CD8-positive, alpha-beta memory T cell (primary cell): ENCODE measurements at regions not wholly inside any gene's neighbourhood (a gene's known extent, or its start where the extent isn't known, plus 50 kb on each side); places are given as distances from the start of the nearest gene placed in this dataset.

Experiments
- CTCF ChIA-PET: fragments of 350-600 bp; sonication (Branson Sonifier 250); formaldehyde crosslinking; loops from one replicate; lab custom pipeline; 2021; ENCODE audit warnings: antibody characterized with exemption; lab: Charles Lee
- POLR2A ChIA-PET: fragments of 350-600 bp; sonication (Branson Sonifier 250); formaldehyde crosslinking; loops from one replicate; lab custom pipeline; 2021; ENCODE audit warnings: antibody characterized with exemption; lab: Charles Lee
- DNase-seq, 5 donors: peaks; one replicate each; pipeline versions ENCODE4 v3.0.0 to v3.0.0-alpha.2; 2020 to 2022; ENCODE audit warnings: mixed read lengths in 1 of 5
- H3K27ac ChIP-seq: one replicate; pipeline ENCODE4 v1.7.0; 2013; ENCODE audit warnings: low read depth, mild to moderate bottlenecking, low read length, moderate library complexity
- H3K27me3 ChIP-seq: 2 replicates; pipeline ENCODE4 v1.7.0; 2013; ENCODE audit warnings: low read length, mild to moderate bottlenecking; ENCODE audit not compliant: insufficient read depth, poor library complexity, severe bottlenecking
- H3K36me3 ChIP-seq: 2 replicates; pipeline ENCODE4 v1.7.0; 2013; ENCODE audit warnings: mild to moderate bottlenecking, low read length, moderate library complexity; ENCODE audit not compliant: insufficient read depth
- H3K4me1 ChIP-seq: 2 replicates; pipeline ENCODE4 v1.7.0; 2013; ENCODE audit warnings: mild to moderate bottlenecking, low read length, moderate library complexity; ENCODE audit not compliant: insufficient read depth
- H3K4me3 ChIP-seq: 2 replicates; pipeline ENCODE4 v1.7.0; 2013; ENCODE audit warnings: mild to moderate bottlenecking, low read length
- H3K9me3 ChIP-seq: 2 replicates; pipeline ENCODE4 v1.7.0; 2013; ENCODE audit warnings: mild to moderate bottlenecking, low read length
- H3K27ac Mint-ChIP-seq, 8 donors: one replicate each; pipeline ENCODE4 v1.8.0; 2020 to 2021; ENCODE audit warnings: mixed read lengths in 8 of 8, mild to moderate bottlenecking in 6 of 8, inconsistent platforms in 3 of 8, moderate library complexity in 3 of 8
- H3K27me3 Mint-ChIP-seq, 2 donors: one replicate each; pipeline ENCODE4 v1.8.0; 2020 to 2021; ENCODE audit warnings: mixed read lengths in 2 of 2, mild to moderate bottlenecking in 1 of 2, moderate library complexity in 1 of 2
- H3K36me3 Mint-ChIP-seq, 3 donors: one replicate each; pipeline ENCODE4 v1.8.0; 2020 to 2021; ENCODE audit warnings: mixed read lengths in 3 of 3, inconsistent platforms in 1 of 3, mild to moderate bottlenecking in 1 of 3
- H3K4me1 Mint-ChIP-seq, 3 donors: one replicate each; pipeline ENCODE4 v1.8.0; 2020 to 2021; ENCODE audit warnings: mixed read lengths in 3 of 3, inconsistent platforms in 1 of 3, mild to moderate bottlenecking in 1 of 3
- H3K4me3 Mint-ChIP-seq, 7 donors: one replicate each; pipeline ENCODE4 v1.8.0; 2020 to 2021; ENCODE audit warnings: mixed read lengths in 7 of 7, mild to moderate bottlenecking in 6 of 7, moderate library complexity in 4 of 7, inconsistent platforms in 2 of 7
- H3K9me3 Mint-ChIP-seq, 5 donors: one replicate each; pipeline ENCODE4 v1.8.0; 2020 to 2022; ENCODE audit warnings: mixed read lengths in 5 of 5, mild to moderate bottlenecking in 3 of 5, moderate library complexity in 2 of 5, inconsistent platforms in 1 of 5

GRCh38 chr11:101738452-101738851 lies 154.6 kb upstream of the TRPC6 start:
- Histone ChIP-seq H3K4me1 (no peaks in the 10 kb centered on the region), H3K27ac (no peak overlapping the region), H3K4me3 (no peak overlapping the region), H3K27me3 (no peaks in the 10 kb centered on the region), H3K36me3 (no peaks in the 10 kb centered on the region), H3K9me3 (no peaks in the 10 kb centered on the region)
- H3K27me3 Mint-ChIP-seq = peaks cover 0 to 2% of the 10 kb centered on the region in 2 donors
- DNase-seq = no peak
- H3K4me1 Mint-ChIP-seq = no peaks in the 10 kb centered on the region
- CTCF ChIA-PET = no interaction called here
- POLR2A ChIA-PET = no interaction called here
- no peak overlapping the region for H3K27ac Mint-ChIP-seq
- H3K9me3 Mint-ChIP-seq = peaks cover 0 to 7% (median 0%) of the 10 kb centered on the region in 5 donors
- H3K4me3 Mint-ChIP-seq = no peak overlapping the region
- no peaks in the 10 kb centered on the region for H3K36me3 Mint-ChIP-seq

- Histone ChIP-seq H3K27me3 (no peaks in the 10 kb centered on the region), H3K4me3 (no peak overlapping the region), H3K27ac (no peak overlapping the region), H3K9me3 (no peaks in the 10 kb centered on the region), H3K4me1 (no peaks in the 10 kb centered on the region), H3K36me3 (no peaks in the 10 kb centered on the region)
- Mint-ChIP-seq H3K27me3 (no peaks in the 10 kb centered on the region), H3K9me3 (peaks cover 0 to 2% (median 0%) of the 10 kb centered on the region in 5 donors), H3K27ac (no peak overlapping the region), H3K36me3 (no peaks in the 10 kb centered on the region), H3K4me3 (no peak overlapping the region), H3K4me1 (no peaks in the 10 kb centered on the region)
- no peak for DNase-seq
- CTCF ChIA-PET = no interaction called here
- POLR2A ChIA-PET = no interaction called here
These were observed 145.7 kb upstream of the TRPC6 start for GRCh38 chr11:101729406-101730078.

GRCh38 chr11:101727451-101727850 lies 143.6 kb upstream of the TRPC6 start:
- no peaks in the 10 kb centered on the region for H3K27me3 ChIP-seq
- ChIA-PET POLR2A (no interaction called here), CTCF (no interaction called here)
- H3K4me3 ChIP-seq = no peak overlapping the region
- no peak overlapping the region for H3K27ac ChIP-seq
- no peaks in the 10 kb centered on the region for H3K4me1 Mint-ChIP-seq
- DNase-seq = no peak
- H3K36me3 Mint-ChIP-seq = no peaks in the 10 kb centered on the region
- H3K27ac Mint-ChIP-seq = no peak overlapping the region
- H3K4me3 Mint-ChIP-seq = no peak overlapping the region
- H3K9me3 Mint-ChIP-seq = peaks cover 0 to 2% (median 0%) of the 10 kb centered on the region in 5 donors
- H3K4me1 ChIP-seq = no peaks in the 10 kb centered on the region
- H3K36me3 ChIP-seq = no peaks in the 10 kb centered on the region
- H3K9me3 ChIP-seq = no peaks in the 10 kb centered on the region
- no peaks in the 10 kb centered on the region for H3K27me3 Mint-ChIP-seq

GRCh38 chr11:101726988-101727387 lies 143.2 kb upstream of the TRPC6 start:
- no peaks in the 10 kb centered on the region for H3K4me1 Mint-ChIP-seq
- no peak overlapping the region for H3K27ac Mint-ChIP-seq
- Histone ChIP-seq H3K9me3 (no peaks in the 10 kb centered on the region), H3K27me3 (no peaks in the 10 kb centered on the region), H3K4me1 (no peaks in the 10 kb centered on the region), H3K36me3 (no peaks in the 10 kb centered on the region), H3K27ac (no peak overlapping the region), H3K4me3 (no peak overlapping the region)
- no peak for DNase-seq
- no peaks in the 10 kb centered on the region for H3K36me3 Mint-ChIP-seq
- peaks cover 0 to 2% (median 0%) of the 10 kb centered on the region in 5 donors for H3K9me3 Mint-ChIP-seq
- ChIA-PET POLR2A (no interaction called here), CTCF (no interaction called here)
- H3K4me3 Mint-ChIP-seq = no peak overlapping the region
- H3K27me3 Mint-ChIP-seq = no peaks in the 10 kb centered on the region

- Mint-ChIP-seq H3K4me3 (no peak overlapping the region), H3K9me3 (peaks cover 0 to 2% (median 0%) of the 10 kb centered on the region in 5 donors), H3K36me3 (no peaks in the 10 kb centered on the region), H3K27me3 (no peaks in the 10 kb centered on the region), H3K27ac (no peak overlapping the region), H3K4me1 (no peaks in the 10 kb centered on the region)
- H3K4me1 ChIP-seq = no peaks in the 10 kb centered on the region
- CTCF ChIA-PET = no interaction called here
- H3K27ac ChIP-seq = no peak overlapping the region
- H3K4me3 ChIP-seq = no peak overlapping the region
- no peaks in the 10 kb centered on the region for H3K27me3 ChIP-seq
- DNase-seq = no peak
- no peaks in the 10 kb centered on the region for H3K9me3 ChIP-seq
- no peaks in the 10 kb centered on the region for H3K36me3 ChIP-seq
- POLR2A ChIA-PET = no interaction called here
These were observed 139.6 kb upstream of the TRPC6 start for GRCh38 chr11:101723371-101723770.

- H3K27ac Mint-ChIP-seq = no peak overlapping the region
- POLR2A ChIA-PET = no interaction called here
- no peak overlapping the region for H3K27ac ChIP-seq
- no peaks in the 10 kb centered on the region for H3K27me3 ChIP-seq
- H3K36me3 ChIP-seq = no peaks in the 10 kb centered on the region
- no peaks in the 10 kb centered on the region for H3K27me3 Mint-ChIP-seq
- no peaks in the 10 kb centered on the region for H3K36me3 Mint-ChIP-seq
- DNase-seq = no peak
- no peak overlapping the region for H3K4me3 Mint-ChIP-seq
- H3K4me1 ChIP-seq = no peaks in the 10 kb centered on the region
- H3K9me3 Mint-ChIP-seq = peaks cover 0 to 2% (median 0%) of the 10 kb centered on the region in 5 donors
- no peaks in the 10 kb centered on the region for H3K9me3 ChIP-seq
- no peaks in the 10 kb centered on the region for H3K4me1 Mint-ChIP-seq
- CTCF ChIA-PET = no interaction called here
- no peak overlapping the region for H3K4me3 ChIP-seq
These were observed 137.5 kb upstream of the TRPC6 start for GRCh38 chr11:101721270-101721669.

- Mint-ChIP-seq H3K9me3 (peaks cover 0 to 3% (median 0%) of the 10 kb centered on the region in 5 donors), H3K4me1 (no peaks in the 10 kb centered on the region)
These were observed 134.6 kb upstream of the TRPC6 start for GRCh38 chr11:101718402-101718801.

GRCh38 chr11:101717619-101718018 lies 133.8 kb upstream of the TRPC6 start:
- H3K27me3 ChIP-seq = no peaks in the 10 kb centered on the region
- H3K36me3 Mint-ChIP-seq = no peaks in the 10 kb centered on the region
- H3K27me3 Mint-ChIP-seq = no peaks in the 10 kb centered on the region
- H3K4me3 ChIP-seq = no peak overlapping the region
- H3K4me1 ChIP-seq = no peaks in the 10 kb centered on the region
- no peaks in the 10 kb centered on the region for H3K36me3 ChIP-seq
- ChIA-PET CTCF (no interaction called here), POLR2A (no interaction called here)
- no peak overlapping the region for H3K27ac ChIP-seq
- H3K9me3 ChIP-seq = no peaks in the 10 kb centered on the region
- peak overlapping the region in 1 of 7 donors; percentile 4 for H3K4me3 Mint-ChIP-seq
- no peak overlapping the region for H3K27ac Mint-ChIP-seq
- no peaks in the 10 kb centered on the region for H3K4me1 Mint-ChIP-seq
- no peak for DNase-seq
- peaks cover 0 to 3% (median 0%) of the 10 kb centered on the region in 5 donors for H3K9me3 Mint-ChIP-seq

More at GRCh38 chr11:101718402-101718801, 134.6 kb upstream of the TRPC6 start:
- H3K4me3 ChIP-seq = no peak overlapping the region
- Mint-ChIP-seq H3K36me3 (no peaks in the 10 kb centered on the region), H3K4me3 (no peak overlapping the region), H3K27ac (no peak overlapping the region), H3K27me3 (no peaks in the 10 kb centered on the region)
- no peaks in the 10 kb centered on the region for H3K27me3 ChIP-seq
- no peak for DNase-seq
- no peaks in the 10 kb centered on the region for H3K36me3 ChIP-seq
- no peaks in the 10 kb centered on the region for H3K4me1 ChIP-seq
- ChIA-PET POLR2A (no interaction called here), CTCF (no interaction called here)
- H3K27ac ChIP-seq = no peak overlapping the region
- H3K9me3 ChIP-seq = no peaks in the 10 kb centered on the region
